Heart left ventricle (tissue), 16 donors: ENCODE measurements at regions not wholly inside any gene's neighbourhood (a gene's known extent, or its start where the extent isn't known, plus 50 kb on each side); places are given as distances from the start of the nearest gene placed in this dataset.
A peak's percentile ranks its signal among the peaks of the same experiment; 100 is the strongest.
"Not testable (repeated sequence)": the region's sequence is repeated elsewhere in the genome, so short reads cannot be mapped to it uniquely, and the experiment has no call there.

Experiments
- ATAC-seq, 4 donors: fragments of 200-7000 bp; cut with Tn5 transposase; one replicate each; pipeline ENCODE4 v1.9.1; 2020 to 2022; ENCODE audit warnings: moderate library complexity in 4 of 4, mild to moderate bottlenecking in 3 of 4, moderate number of reproducible peaks in 1 of 4
- DNase-seq, 5 donors: peaks; one replicate each; pipeline ENCODE4 v3.0.0-alpha.2; 2020
- H3K27ac ChIP-seq, 12 donors: fragments of 200-600 bp; sonication (generic) in 4 of 12; one replicate each; pipeline versions ENCODE4 v1.5.0 to v1.8.0; 2016 to 2022; ENCODE audit warnings: mild to moderate bottlenecking in 2 of 12
- H3K27me3 ChIP-seq, 9 donors: fragments of 200-600 bp; sonication (generic) in 2 of 9; one replicate each; pipeline versions ENCODE4 v1.5.1 to v1.8.0; 2016 to 2022; ENCODE audit warnings: mild to moderate bottlenecking in 3 of 9
- H3K36me3 ChIP-seq, 9 donors: fragments of 200-600 bp; sonication (generic) in 2 of 9; one replicate each; pipeline versions ENCODE4 v1.5.0 to v1.8.0; 2018 to 2022; ENCODE audit warnings: mild to moderate bottlenecking in 2 of 9
- H3K4me1 ChIP-seq, 12 donors: fragments of 200-600 bp; sonication (generic) in 4 of 12; one replicate each; pipeline versions ENCODE4 v1.5.0 to v1.8.0; 2016 to 2022; ENCODE audit warnings: mild to moderate bottlenecking in 3 of 12
- H3K4me3 ChIP-seq, 12 donors: fragments of 200-600 bp; sonication (generic) in 4 of 12; one replicate each; pipeline versions ENCODE4 v1.5.0 to v1.8.0; 2017 to 2022; ENCODE audit warnings: mild to moderate bottlenecking in 9 of 12, moderate library complexity in 4 of 12
- H3K9me3 ChIP-seq, 12 donors: fragments of 200-600 bp; sonication (generic) in 4 of 12; one replicate each; pipeline versions ENCODE4 v1.5.0 to v1.8.0; 2016 to 2022; ENCODE audit warnings: mild to moderate bottlenecking in 1 of 12
- CTCF ChIP-seq, 12 donors: fragments of 200-600 bp; sonication (generic) in 4 of 12; IDR thresholded peaks; one replicate each; pipeline versions ENCODE4 v1.5.0 to v1.8.0; 2018 to 2022; ENCODE audit warnings: antibody characterized with exemption in 12 of 12, mild to moderate bottlenecking in 5 of 12
- POLR2A ChIP-seq, 2 donors: fragments of 450-650 bp; IDR thresholded peaks; one replicate each; pipeline ENCODE4 v1.6.1; 2017; ENCODE audit warnings: antibody characterized with exemption in 2 of 2, mild to moderate bottlenecking in 2 of 2, moderate library complexity in 2 of 2
- WGBS, 4 donors: extraction: QIAGEN DNeasy Blood & Tissue Kit in 2 of 4; methylation state at CpG; one replicate each; pipeline versions ENCODE4 v1.1.5 to v1.1.7; 2013 to 2018; 5-methylcytosine and 5-hydroxymethylcytosine counted together
- intact Hi-C, 10 donors: fragments of 100-400 bp; cut with DNase I; formaldehyde crosslinking; loops; one replicate each; pipeline versions ENCODE4 v1.11.1 to v1.14.2; 2022
- donor health status: ischemic (EF 13 %, LVEDD 7.1; RV severe dilation, severe dysfunction).
- donor health status: healthy with polysubstance abuse.
- donor health status: DM: no; HTN: yes; CAD: no.
- donor health status: DM: no; HTN: no; CAD: no.
- donor health status: ischemic (EF 25% LVEDD 6.9; RV normal size, moderate dysfunction).
- donor health status: ischemic (EF 25% LVEDD 5.7; RV mildly dilated, moderate dysfunction).
- donor health status: healthy.
- donor health status: DM: yes; HTN: yes; CAD: no.
- donor health status: ischemic (EF 35%, LVEDD 5.7; RV mildly dilated, moderate dysfunction).
- donor health status: nonischemic (EF 11% LVEDD 7.7; RV severe dilation, severe dysfunction).
- donor health status: DM: yes; HTN: yes; CAD: no.
- donor health status: PGD.
- donor health status: ischemic (EF 29% LVEDD 5.4; RV normal size, mild dysfunction).
- donor health status: nonischemic (EF 23%, LVEDD 6.1; RV moderate dilation, normal function).

GRCh38 chr10:30709229-30709628 lies 79.7 kb upstream of the LYZL2 start:
- intact Hi-C loops = no loop called here
- peaks cover 0 to 11% (median 0%) of the 10 kb centered on the region in 9 donors for H3K27me3 ChIP-seq
- no peak for ATAC-seq
- H3K4me1 ChIP-seq = peaks cover 0 to 7% (median 0%) of the 10 kb centered on the region in 12 donors
- no peak overlapping the region for H3K4me3 ChIP-seq
- H3K36me3 ChIP-seq = no peaks in the 10 kb centered on the region
- no peak overlapping the region for H3K27ac ChIP-seq
- TF ChIP-seq CTCF (IDR thresholded peaks at IDR 0.05) (no peak), POLR2A (IDR thresholded peaks at IDR 0.05) (no peak)
- 83 to 88% (median 86%) methylated on average over 10 of the region's 10 CpGs for WGBS, 4 donors
- no peak for DNase-seq
- H3K9me3 ChIP-seq = peaks cover 0 to 11% (median 0%) of the 10 kb centered on the region in 12 donors

- H3K27me3 ChIP-seq = peaks cover 0 to 11% (median 0%) of the 10 kb centered on the region in 9 donors
- intact Hi-C loops = no loop called here
- peaks cover 0 to 7% (median 0%) of the 10 kb centered on the region in 12 donors for H3K4me1 ChIP-seq
- DNase-seq (no peak), ATAC-seq (no peak)
- no peak overlapping the region for H3K27ac ChIP-seq
- no peaks in the 10 kb centered on the region for H3K36me3 ChIP-seq
- H3K9me3 ChIP-seq = peaks cover 0 to 2% (median 0%) of the 10 kb centered on the region in 12 donors
- TF ChIP-seq POLR2A (IDR thresholded peaks at IDR 0.05) (no peak), CTCF (IDR thresholded peaks at IDR 0.05) (no peak)
- 97 to 98% (median 98%) methylated on average over 3 of the region's 3 CpGs for WGBS, 4 donors
- no peak overlapping the region for H3K4me3 ChIP-seq
Observed at GRCh38 chr10:30708234-30708633, 78.7 kb upstream of the LYZL2 start.

GRCh38 chr10:30706189-30706588 lies 76.6 kb upstream of the LYZL2 start:
- H3K27me3 ChIP-seq, H3K27ac ChIP-seq, H3K36me3 ChIP-seq, DNase-seq, intact Hi-C loops, ATAC-seq, H3K9me3 ChIP-seq, H3K4me3 ChIP-seq: not testable (repeated sequence)
- H3K4me1 ChIP-seq = peaks cover 0 to 17% (median 0%) of the 10 kb centered on the region in 12 donors
- 82 to 100% (median 100%) methylated on average over 1 of the region's 1 CpG for WGBS, 4 donors

GRCh38 chr10:30705625-30706149 lies 76.1 kb upstream of the LYZL2 start:
- Histone ChIP-seq H3K27me3 (no peaks in the 10 kb centered on the region), H3K9me3 (no peaks in the 10 kb centered on the region), H3K36me3 (no peaks in the 10 kb centered on the region), H3K4me3 (peak overlapping the region in 1 of 12 donors; percentile 35), H3K4me1 (peaks cover 0 to 20% (median 0%) of the 10 kb centered on the region in 12 donors), H3K27ac (peak overlapping the region in 1 of 12 donors; percentile 76)
- intact Hi-C loops = no loop called here
- ATAC-seq (no peak), DNase-seq (no peak)
- TF ChIP-seq CTCF (IDR thresholded peaks at IDR 0.05) (no peak), POLR2A (IDR thresholded peaks at IDR 0.05) (no peak)
- 70 to 79% (median 78%) methylated on average over 9 of the region's 9 CpGs for WGBS, 4 donors

GRCh38 chr10:30705101-30705624 lies 75.6 kb upstream of the LYZL2 start:
- Histone ChIP-seq H3K4me1 (peaks cover 0 to 20% (median 0%) of the 10 kb centered on the region in 12 donors), H3K36me3 (no peaks in the 10 kb centered on the region), H3K27me3 (no peaks in the 10 kb centered on the region), H3K27ac (peak overlapping the region in 1 of 12 donors; percentile 76), H3K4me3 (peak overlapping the region in 1 of 12 donors; percentile 35), H3K9me3 (no peaks in the 10 kb centered on the region)
- intact Hi-C loops = no loop called here
- DNase-seq (no peak), ATAC-seq (no peak)
- TF ChIP-seq POLR2A (IDR thresholded peaks at IDR 0.05) = no peak
- TF ChIP-seq CTCF (IDR thresholded peaks at IDR 0.05) = no peak
- 30 to 36% (median 32%) methylated on average over 9 of the region's 9 CpGs for WGBS, 4 donors

GRCh38 chr10:30704601-30705100 lies 75.1 kb upstream of the LYZL2 start:
- H3K9me3 ChIP-seq, ATAC-seq, intact Hi-C loops, H3K36me3 ChIP-seq, H3K27me3 ChIP-seq, DNase-seq: not testable (repeated sequence)
- WGBS, 4 donors = 84 to 87% (median 85%) methylated on average over 12 to 14 of the region's 14 CpGs
- H3K27ac ChIP-seq = peak overlapping the region in 1 of 12 donors; percentile 76
- peaks cover 0 to 20% (median 0%) of the 10 kb centered on the region in 12 donors for H3K4me1 ChIP-seq
- peak overlapping the region in 1 of 12 donors; percentile 35 for H3K4me3 ChIP-seq
